HEK293 (cell line): ENCODE measurements at regions not wholly inside any gene's neighbourhood (a gene's known extent, or its start where the extent isn't known, plus 50 kb on each side); places are given as distances from the start of the nearest gene placed in this dataset.

Experiments
- CTCF ChIA-PET: fragments of 350-600 bp; formaldehyde crosslinking; extraction: SDS; loops from one replicate; lab custom pipeline; 2021; ENCODE audit warnings: antibody characterized with exemption; lab: Yijun Ruan, JAX
- POLR2A ChIA-PET: fragments of 300-600 bp; formaldehyde crosslinking; extraction: SDS; loops from one replicate; lab custom pipeline; 2020; ENCODE audit warnings: antibody characterized with exemption, inconsistent platforms; lab: Yijun Ruan, JAX
- H3K27ac ChIP-seq: fragments of 200-500 bp; sonication (Bioruptor generic); 2 replicates; pipeline ENCODE4 v1.5.1; 2014; ENCODE audit warnings: low read depth, low read length, control low read depth, inconsistent platforms; ENCODE audit errors: extremely low read depth
- H3K36me3 ChIP-seq, 2 experiments: fragments of 200-500 bp in 1 of 2; sonication (Bioruptor generic) in 1 of 2; 1 replicate in 1 of 2; 2 replicates in 1 of 2; pipeline ENCODE4 v1.5.1; 2014 to 2017; ENCODE audit warnings: inconsistent platforms in 2 of 2, low read length in 2 of 2; ENCODE audit not compliant: control insufficient read depth in 2 of 2, insufficient read depth in 1 of 2
- H3K4me1 ChIP-seq: fragments of 200-500 bp; sonication (Bioruptor generic); 2 replicates; pipeline ENCODE4 v1.5.1; 2014; ENCODE audit warnings: mild to moderate bottlenecking, low read length, inconsistent platforms; ENCODE audit not compliant: control insufficient read depth, insufficient read depth
- H3K4me3 ChIP-seq: 2 replicates; pipeline ENCODE4 v1.5.1; 2011; ENCODE audit warnings: low read depth, mild to moderate bottlenecking, control low read depth, low read length, moderate library complexity
- H3K9me3 ChIP-seq: fragments of 200-500 bp; sonication (Bioruptor generic); 2 replicates; pipeline ENCODE4 v1.5.1; 2014; ENCODE audit warnings: low read depth, low read length, inconsistent platforms; ENCODE audit not compliant: control insufficient read depth, insufficient read depth
- CTCF ChIP-seq: fragments of 450-650 bp; formaldehyde crosslinking; IDR thresholded peaks from 2 replicates; pipeline ENCODE4 v1.5.1; 2016; ENCODE audit warnings: missing biosample characterization, missing genetic modification characterization
- GLI2 ChIP-seq: fragments of 450-650 bp; formaldehyde crosslinking; IDR thresholded peaks from 2 replicates; pipeline ENCODE4; 2017; ENCODE audit warnings: missing biosample characterization, missing genetic modification characterization, low read depth, borderline replicate concordance
- KLF8 ChIP-seq: fragments of 450-650 bp; formaldehyde crosslinking; IDR thresholded peaks from 2 replicates; pipeline ENCODE4 v1.5.1; 2016; ENCODE audit warnings: missing biosample characterization, missing genetic modification characterization
- REPIN1 ChIP-seq: fragments of 450-650 bp; formaldehyde crosslinking; IDR thresholded peaks from 2 replicates; pipeline ENCODE4 v1.5.1; 2017; ENCODE audit warnings: missing biosample characterization, missing genetic modification characterization, low read depth
- REST ChIP-seq: fragments of 450-650 bp; formaldehyde crosslinking; IDR thresholded peaks from 2 replicates; pipeline ENCODE4 v1.5.1; 2016; ENCODE audit warnings: missing biosample characterization, missing genetic modification characterization
- ZBTB21 ChIP-seq: fragments of 450-650 bp; formaldehyde crosslinking; IDR thresholded peaks from 2 replicates; pipeline ENCODE4 v1.5.1; 2017; ENCODE audit warnings: missing biosample characterization, missing genetic modification characterization
- ZBTB44 ChIP-seq: fragments of 450-650 bp; IDR thresholded peaks from 2 replicates; pipeline ENCODE4 v1.5.1; 2018; ENCODE audit warnings: missing biosample characterization, mild to moderate bottlenecking, missing genetic modification characterization
- ZNF324 ChIP-seq: fragments of 450-650 bp; formaldehyde crosslinking; IDR thresholded peaks from 2 replicates; pipeline ENCODE4 v1.5.1; 2016; ENCODE audit warnings: missing biosample characterization, missing genetic modification characterization
- ZNF404 ChIP-seq: fragments of 450-650 bp; formaldehyde crosslinking; IDR thresholded peaks from 2 replicates; pipeline ENCODE4 v1.5.1; 2017; ENCODE audit warnings: missing biosample characterization, missing genetic modification characterization
- ZNF473 ChIP-seq: fragments of 450-650 bp; formaldehyde crosslinking; IDR thresholded peaks from 2 replicates; pipeline ENCODE4 v1.5.1; 2017; ENCODE audit warnings: missing biosample characterization, missing genetic modification characterization
- ZNF521 ChIP-seq: fragments of 450-650 bp; formaldehyde crosslinking; IDR thresholded peaks from 2 replicates; pipeline ENCODE4 v1.5.1; 2017; ENCODE audit warnings: missing biosample characterization, mild to moderate bottlenecking, missing genetic modification characterization
- ZNF530 ChIP-seq: fragments of 450-650 bp; formaldehyde crosslinking; IDR thresholded peaks from 2 replicates; pipeline ENCODE4 v1.5.1; 2016; ENCODE audit warnings: low read depth, missing biosample characterization, missing genetic modification characterization
- ZNF555 ChIP-seq: fragments of 450-650 bp; formaldehyde crosslinking; conservative IDR thresholded peaks from 2 replicates; pipeline ENCODE4 v1.5.1; 2017; ENCODE audit warnings: missing biosample characterization, mild to moderate bottlenecking, missing genetic modification characterization, inconsistent platforms
- ZNF560 ChIP-seq: fragments of 450-650 bp; formaldehyde crosslinking; IDR thresholded peaks from 2 replicates; pipeline ENCODE4 v1.5.1; 2017; ENCODE audit warnings: missing biosample characterization, missing genetic modification characterization, borderline replicate concordance
- ZNF654 ChIP-seq: fragments of 450-650 bp; formaldehyde crosslinking; IDR thresholded peaks from 2 replicates; pipeline ENCODE4 v1.5.1; 2016; ENCODE audit warnings: low read depth, missing biosample characterization, missing genetic modification characterization
- ZNF768 ChIP-seq: fragments of 450-650 bp; formaldehyde crosslinking; IDR thresholded peaks from 2 replicates; pipeline ENCODE4 v1.5.1; 2018; ENCODE audit warnings: missing biosample characterization, mild to moderate bottlenecking, missing genetic modification characterization
- ZSCAN30 ChIP-seq: fragments of 450-650 bp; IDR thresholded peaks from 2 replicates; pipeline ENCODE4 v1.5.1; 2018; ENCODE audit warnings: missing biosample characterization, mild to moderate bottlenecking, missing genetic modification characterization, moderate library complexity

GRCh38 chr4:35771571-35771970, 472.7 kb downstream of the ARAP2 start:
- POLR2A ChIA-PET, result no interaction called here

GRCh38 chr4:35772291-35772690, 472.0 kb downstream of the ARAP2 start:
- no peak overlapping the region for H3K27ac ChIP-seq
- ChIA-PET CTCF (no interaction called here), POLR2A (no interaction called here)
- no peaks in the 10 kb centered on the region for H3K4me1 ChIP-seq
- no peak overlapping the region for H3K4me3 ChIP-seq
- H3K9me3 ChIP-seq, result no peaks in the 10 kb centered on the region
- no peak for TF ChIP-seq ZBTB44 (tag by site-specific recombination)
- TF ChIP-seq ZNF560 (tag by site-specific recombination), result no peak
- TF ChIP-seq ZNF324 (tag by site-specific recombination), result no peak
- TF ChIP-seq ZNF473 (tag by site-specific recombination), result no peak
- no peaks in the 10 kb centered on the region for H3K36me3 ChIP-seq

More at GRCh38 chr4:35771571-35771970, 472.7 kb downstream of the ARAP2 start:
- CTCF ChIA-PET, result interaction anchor here (0.5 to 0.6 kb wide), 2 partner anchors 62 to 295 kb away, joined by 3 to 5 read pairs; no protein-coding TSS in a partner anchor
- H3K4me1 ChIP-seq, result no peaks in the 10 kb centered on the region
- no peak overlapping the region for H3K27ac ChIP-seq
- H3K36me3 ChIP-seq, result no peaks in the 10 kb centered on the region
- no peaks in the 10 kb centered on the region for H3K9me3 ChIP-seq
- TF ChIP-seq ZNF654 (tag by site-specific recombination), result no peak
- H3K4me3 ChIP-seq, result no peak overlapping the region

- Histone ChIP-seq H3K9me3 (no peaks in the 10 kb centered on the region), H3K36me3 (no peaks in the 10 kb centered on the region), H3K27ac (no peak overlapping the region), H3K4me3 (no peak overlapping the region), H3K4me1 (no peaks in the 10 kb centered on the region)
- TF ChIP-seq CTCF (tag by site-specific recombination) (no peak), ZNF768 (tag by site-specific recombination) (no peak), REPIN1 (no peak), ZSCAN30 (no peak), KLF8 (tag by site-specific recombination) (no peak), ZNF555 (tag by site-specific recombination) (no peak), ZBTB21 (tag by site-specific recombination) (no peak), GLI2 (tag by site-specific recombination) (no peak), REST (tag by site-specific recombination) (no peak), ZNF404 (tag by site-specific recombination) (no peak), ZNF530 (tag by site-specific recombination) (no peak), ZNF521 (tag by site-specific recombination) (no peak)
- CTCF ChIA-PET, result no interaction called here
- POLR2A ChIA-PET, result no interaction called here
These were observed 454.3 kb downstream of the ARAP2 start for GRCh38 chr4:35789899-35790574.
